MCF 10A (cell line): ENCODE measurements at regions not wholly inside any gene's neighbourhood (a gene's known extent, or its start where the extent isn't known, plus 50 kb on each side); places are given as distances from the start of the nearest gene placed in this dataset.

Experiments used
- BruUV-seq: library from RNA; stranded (reverse); fragments of 400-500 nt; replicated peaks from 2 replicates; lab custom pipeline; 2021; lab: Mats Ljungman, UMichigan
- CTCF ChIA-PET: fragments of 300-600 bp; sonication (Branson Sonifier 250); formaldehyde crosslinking; extraction: SDS; loops from one replicate; lab custom pipeline; 2021; ENCODE audit warnings: antibody characterized with exemption, inconsistent platforms; lab: Yijun Ruan, JAX
- POLR2A ChIA-PET: fragments of 300-600, 350-650 bp; sonication (Branson Sonifier 250); formaldehyde crosslinking; extraction: SDS; loops from one replicate; lab custom pipeline; 2020; ENCODE audit warnings: antibody characterized with exemption, inconsistent platforms; lab: Yijun Ruan, JAX
- DNase-seq: peaks from one replicate; pipeline ENCODE4 v3.0.0-alpha.2; 2018; ENCODE audit not compliant: unreplicated experiment
- H3K27ac Mint-ChIP-seq: one replicate; pipeline ENCODE4 v1.8.0; 2022; ENCODE audit warnings: mild to moderate bottlenecking, low read depth, mixed read lengths; ENCODE audit not compliant: unreplicated experiment
- H3K27me3 Mint-ChIP-seq: one replicate; pipeline ENCODE4 v1.8.0; 2022; ENCODE audit warnings: mixed read lengths; ENCODE audit not compliant: insufficient read depth, unreplicated experiment
- H3K36me3 Mint-ChIP-seq: one replicate; pipeline ENCODE4 v1.8.0; 2022; ENCODE audit warnings: mild to moderate bottlenecking, moderate library complexity, mixed read lengths; ENCODE audit not compliant: insufficient read depth, unreplicated experiment
- H3K4me1 Mint-ChIP-seq: one replicate; pipeline ENCODE4 v1.8.0; 2022; ENCODE audit warnings: mixed read lengths; ENCODE audit not compliant: insufficient read depth, unreplicated experiment
- H3K4me3 Mint-ChIP-seq: one replicate; pipeline ENCODE4 v1.8.0; 2022; ENCODE audit warnings: mild to moderate bottlenecking, moderate library complexity, mixed read lengths; ENCODE audit not compliant: unreplicated experiment
- H3K9me3 Mint-ChIP-seq: one replicate; pipeline ENCODE4 v1.8.0; 2022; ENCODE audit warnings: mixed read lengths; ENCODE audit not compliant: unreplicated experiment
- CTCF ChIP-seq: fragments of 200-600 bp; IDR thresholded peaks from one replicate; pipeline ENCODE4 v1.8.0; 2022; ENCODE audit warnings: antibody characterized with exemption, mild to moderate bottlenecking; ENCODE audit not compliant: unreplicated experiment
- intact Hi-C: fragments of 100-400 bp; cut with micrococcal nuclease; formaldehyde crosslinking; loops from 2 replicates; pipeline ENCODE4 v1.14.1; 2022

- H3K4me1 Mint-ChIP-seq: no peaks in the 10 kb centered on the region
- no peaks in the 10 kb centered on the region for H3K36me3 Mint-ChIP-seq
- intact Hi-C loops: no loop called here
- ChIA-PET CTCF (no interaction called here), POLR2A (no interaction called here)
- H3K9me3 Mint-ChIP-seq: no peaks in the 10 kb centered on the region
- no TSS peak for BruUV-seq
- TF ChIP-seq CTCF: no peak
- no peak for DNase-seq
- no peak overlapping the region for H3K4me3 Mint-ChIP-seq
- no peaks in the 10 kb centered on the region for H3K27me3 Mint-ChIP-seq
- H3K27ac Mint-ChIP-seq: no peak overlapping the region
Measured at GRCh38 chr13:22693691-22694090, 487.1 kb upstream of the SGCG start.

- no peak for TF ChIP-seq CTCF
- H3K9me3 Mint-ChIP-seq: no peaks in the 10 kb centered on the region
- H3K27me3 Mint-ChIP-seq: no peaks in the 10 kb centered on the region
- CTCF ChIA-PET: interaction anchor here (0.6 kb wide), 1 partner anchor 29 kb away, joined by 3 read pairs; no protein-coding TSS in a partner anchor
- intact Hi-C loops: no loop called here
- POLR2A ChIA-PET: no interaction called here
- no peak overlapping the region for H3K4me3 Mint-ChIP-seq
- no TSS peak for BruUV-seq
- H3K27ac Mint-ChIP-seq: no peak overlapping the region
- no peaks in the 10 kb centered on the region for H3K4me1 Mint-ChIP-seq
- H3K36me3 Mint-ChIP-seq: no peaks in the 10 kb centered on the region
- DNase-seq: no peak
Measured at GRCh38 chr13:22696433-22696832, 484.3 kb upstream of the SGCG start.

- intact Hi-C loops: no loop called here
- POLR2A ChIA-PET: no interaction called here
- Mint-ChIP-seq H3K27ac (no peak overlapping the region), H3K9me3 (no peaks in the 10 kb centered on the region), H3K4me1 (no peaks in the 10 kb centered on the region), H3K36me3 (no peaks in the 10 kb centered on the region), H3K27me3 (no peaks in the 10 kb centered on the region), H3K4me3 (no peak overlapping the region)
- no peak for DNase-seq
- CTCF ChIA-PET: interaction anchor here (0.5 kb wide), 1 partner anchor 442 kb away, joined by 3 read pairs; no protein-coding TSS in a partner anchor
- no TSS peak for BruUV-seq
- TF ChIP-seq CTCF: no peak
Measured at GRCh38 chr13:22698467-22698866, 482.3 kb upstream of the SGCG start.

- no peak for DNase-seq
- POLR2A ChIA-PET: no interaction called here
- no peak overlapping the region for H3K4me3 Mint-ChIP-seq
- no peaks in the 10 kb centered on the region for H3K9me3 Mint-ChIP-seq
- H3K27me3 Mint-ChIP-seq: no peaks in the 10 kb centered on the region
- H3K36me3 Mint-ChIP-seq: no peaks in the 10 kb centered on the region
- intact Hi-C loops: no loop called here
- H3K27ac Mint-ChIP-seq: no peak overlapping the region
- no peaks in the 10 kb centered on the region for H3K4me1 Mint-ChIP-seq
- TF ChIP-seq CTCF: no peak
- BruUV-seq: no TSS peak
- CTCF ChIA-PET: interaction anchor here (0.6 kb wide), 1 partner anchor 57 kb away, joined by 3 read pairs; no protein-coding TSS in a partner anchor
Measured at GRCh38 chr13:22700246-22700887, 480.4 kb upstream of the SGCG start.
